ENCODE measurements at regions not wholly inside any gene's neighbourhood (a gene's known extent, or its start where the extent isn't known, plus 50 kb on each side); places are given as distances from the start of the nearest gene placed in this dataset.

- POLR2A ChIA-PET, result interaction anchor here (0.6 kb wide), 1 partner anchor 123 kb away, joined by 4 read pairs; no protein-coding TSS in a partner anchor
- BruUV-seq (replicated peaks), result no TSS peak
- no peaks in the 10 kb centered on the region for H3K36me3 ChIP-seq (ENCODE audit: control insufficient read depth in 2 of 2, extremely low read depth in 1 of 2, insufficient read depth in 2 of 2, low read length in 2 of 2)
- H3K4me2 ChIP-seq (ENCODE audit: insufficient read depth, low read length), result no peak overlapping the region
- no peak for FAIRE-seq
- intact Hi-C loops (cut with micrococcal nuclease), result no loop called here
- H2AFZ ChIP-seq (ENCODE audit: low read depth, low read length), result no peak overlapping the region
- H3K9ac ChIP-seq (replicated peaks; ENCODE audit: extremely low read depth, insufficient read depth, low read length), result no peak overlapping the region
- H4K20me1 ChIP-seq (replicated peaks; ENCODE audit: control insufficient read depth, extremely low read depth, insufficient read depth, low read length), result no peaks in the 10 kb centered on the region
- no peak overlapping the region for H3K27ac ChIP-seq (ENCODE audit: insufficient read depth, low read depth, low read length)
- TF ChIP-seq JUN (IDR thresholded peaks at IDR 0.05; ENCODE audit: borderline replicate concordance, insufficient read depth, insufficient read length, low read depth) (no peak), POLR2A (IDR thresholded peaks at IDR 0.05; ENCODE audit: low read depth, low read length) (no peak), GATA2 (IDR thresholded peaks at IDR 0.05; ENCODE audit: insufficient read depth, insufficient read length, low read depth, low read length) (no peak), EZH2 (IDR thresholded peaks at IDR 0.05; ENCODE audit: borderline replicate concordance, low read depth, low read length, severe bottlenecking) (no peak)
- dilution Hi-C loops (cut with MboI; ENCODE audit: extremely low pct_ligation_motif_present, low sequenced_read_pairs), result loop anchor here (25.0 kb wide), 1 partner anchor 131 kb away; the partner anchor contains the start of gene NOG
- peaks cover 0 to 2% of the 10 kb centered on the region in 2 experiments for H3K27me3 ChIP-seq (ENCODE audit: control insufficient read depth in 2 of 2, insufficient read depth in 2 of 2, low read length in 2 of 2)
- no peak for DNase-seq (ENCODE audit: low read depth, low spot score)
- H3K4me1 ChIP-seq (ENCODE audit: control insufficient read depth, extremely low read depth, insufficient read depth, low read length), result no peaks in the 10 kb centered on the region
- H3K9me3 ChIP-seq (replicated peaks; ENCODE audit: control insufficient read depth, insufficient read depth, low read length), result no peaks in the 10 kb centered on the region
- H3K4me3 ChIP-seq (replicated peaks in 1 of 3; ENCODE audit: insufficient read depth in 1 of 3, low read depth in 1 of 3, low read length in 3 of 3), result no peak overlapping the region
- CTCF ChIA-PET, result interaction anchor here (1.2 to 7.0 kb wide), 4 partner anchors 63 to 219 kb away, joined by 3 to 141 read pairs (median 9); partner anchors contain the start of gene NOG
- H3K9me1 ChIP-seq (replicated peaks; ENCODE audit: control insufficient read depth, extremely low read depth, insufficient read depth, low read length), result no peaks in the 10 kb centered on the region
- H3K79me2 ChIP-seq (ENCODE audit: control insufficient read depth, insufficient read depth, low read length), result no peaks in the 10 kb centered on the region
Measured at GRCh38 chr17:56718515-56718914, 115.2 kb downstream of the C17orf67 start.

- Histone ChIP-seq H3K4me2 (ENCODE audit: insufficient read depth, low read length) (no peak overlapping the region), H3K9ac (replicated peaks; ENCODE audit: extremely low read depth, insufficient read depth, low read length) (no peak overlapping the region), H3K9me3 (replicated peaks; ENCODE audit: control insufficient read depth, insufficient read depth, low read length) (no peaks in the 10 kb centered on the region), H4K20me1 (replicated peaks; ENCODE audit: control insufficient read depth, extremely low read depth, insufficient read depth, low read length) (no peaks in the 10 kb centered on the region), H2AFZ (ENCODE audit: low read depth, low read length) (no peak overlapping the region), H3K4me3 (replicated peaks in 1 of 3; ENCODE audit: insufficient read depth in 1 of 3, low read depth in 1 of 3, low read length in 3 of 3) (no peak overlapping the region), H3K27ac (ENCODE audit: insufficient read depth, low read depth, low read length) (no peak overlapping the region), H3K27me3 (ENCODE audit: control insufficient read depth in 2 of 2, insufficient read depth in 2 of 2, low read length in 2 of 2) (peaks cover 0 to 2% of the 10 kb centered on the region in 2 experiments), H3K9me1 (replicated peaks; ENCODE audit: control insufficient read depth, extremely low read depth, insufficient read depth, low read length) (no peaks in the 10 kb centered on the region), H3K36me3 (ENCODE audit: control insufficient read depth in 2 of 2, extremely low read depth in 1 of 2, insufficient read depth in 2 of 2, low read length in 2 of 2) (no peaks in the 10 kb centered on the region), H3K4me1 (ENCODE audit: control insufficient read depth, extremely low read depth, insufficient read depth, low read length) (no peaks in the 10 kb centered on the region), H3K79me2 (ENCODE audit: control insufficient read depth, insufficient read depth, low read length) (no peaks in the 10 kb centered on the region)
- TF ChIP-seq POLR2A (IDR thresholded peaks at IDR 0.05; ENCODE audit: low read depth, low read length) (no peak), FOS (IDR thresholded peaks at IDR 0.05; ENCODE audit: borderline replicate concordance, insufficient read depth, low read length) (no peak), MYC (IDR thresholded peaks at IDR 0.05; ENCODE audit: low read depth, low read length) (no peak), GATA2 (IDR thresholded peaks at IDR 0.05; ENCODE audit: insufficient read depth, insufficient read length, low read depth, low read length) (no peak), JUN (IDR thresholded peaks at IDR 0.05; ENCODE audit: borderline replicate concordance, insufficient read depth, insufficient read length, low read depth) (no peak), POLR2AphosphoS5 (IDR thresholded peaks at IDR 0.05; ENCODE audit: insufficient read depth, low read depth, low read length) (no peak), EZH2 (IDR thresholded peaks at IDR 0.05; ENCODE audit: borderline replicate concordance, low read depth, low read length, severe bottlenecking) (no peak), MAX (IDR thresholded peaks at IDR 0.05; ENCODE audit: insufficient read depth, insufficient read length) (no peak)
- TF ChIP-seq, protein P1, sequence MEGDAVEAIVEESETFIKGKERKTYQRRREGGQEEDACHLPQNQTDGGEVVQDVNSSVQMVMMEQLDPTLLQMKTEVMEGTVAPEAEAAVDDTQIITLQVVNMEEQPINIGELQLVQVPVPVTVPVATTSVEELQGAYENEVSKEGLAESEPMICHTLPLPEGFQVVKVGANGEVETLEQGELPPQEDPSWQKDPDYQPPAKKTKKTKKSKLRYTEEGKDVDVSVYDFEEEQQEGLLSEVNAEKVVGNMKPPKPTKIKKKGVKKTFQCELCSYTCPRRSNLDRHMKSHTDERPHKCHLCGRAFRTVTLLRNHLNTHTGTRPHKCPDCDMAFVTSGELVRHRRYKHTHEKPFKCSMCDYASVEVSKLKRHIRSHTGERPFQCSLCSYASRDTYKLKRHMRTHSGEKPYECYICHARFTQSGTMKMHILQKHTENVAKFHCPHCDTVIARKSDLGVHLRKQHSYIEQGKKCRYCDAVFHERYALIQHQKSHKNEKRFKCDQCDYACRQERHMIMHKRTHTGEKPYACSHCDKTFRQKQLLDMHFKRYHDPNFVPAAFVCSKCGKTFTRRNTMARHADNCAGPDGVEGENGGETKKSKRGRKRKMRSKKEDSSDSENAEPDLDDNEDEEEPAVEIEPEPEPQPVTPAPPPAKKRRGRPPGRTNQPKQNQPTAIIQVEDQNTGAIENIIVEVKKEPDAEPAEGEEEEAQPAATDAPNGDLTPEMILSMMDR (IDR thresholded peaks at IDR 0.05; ENCODE audit: extremely low read depth in 1 of 2, insufficient read depth in 1 of 2, low read depth in 1 of 2, low read length in 2 of 2), result no peak
- ChIA-PET POLR2A (no interaction called here), CTCF (interaction anchor here (3.0 kb wide), 1 partner anchor 8 kb away, joined by 27 read pairs; no protein-coding TSS in a partner anchor)
- dilution Hi-C loops (cut with MboI; ENCODE audit: extremely low pct_ligation_motif_present, low sequenced_read_pairs) (loop anchor here (25.0 kb wide), 1 partner anchor 136 kb away; the partner anchor contains the start of gene NOG), intact Hi-C loops (cut with micrococcal nuclease) (no loop called here)
- no TSS peak for BruUV-seq (replicated peaks)
- FAIRE-seq (no peak), DNase-seq (ENCODE audit: low read depth, low spot score) (no peak)
Measured at GRCh38 chr17:56723421-56723820, 110.3 kb downstream of the C17orf67 start.
